SK-N-SH treated with all-trans-retinoic acid at 6 μM for 48 hours (cell line): ENCODE measurements at regions not wholly inside any gene's neighbourhood (a gene's known extent, or its start where the extent isn't known, plus 50 kb on each side); places are given as distances from the start of the nearest gene placed in this dataset.

Source experiments
- ARNTL ChIP-seq: fragments of 450-650 bp; formaldehyde crosslinking; IDR thresholded peaks from 2 replicates; pipeline ENCODE4 v1.5.0; 2020; ENCODE audit warnings: low read depth, mild to moderate bottlenecking, moderate library complexity, borderline replicate concordance
- GLIS3 ChIP-seq: fragments of 250-450 bp; sonication (Bioruptor Pico); IDR thresholded peaks from 2 replicates; pipeline ENCODE4 v1.5.0; 2020; ENCODE audit warnings: mild to moderate bottlenecking, moderate library complexity
- PPARA ChIP-seq: fragments of 250-450 bp; sonication (Bioruptor Pico); IDR thresholded peaks from 2 replicates; pipeline ENCODE4 v1.5.0; 2020; ENCODE audit warnings: mild to moderate bottlenecking, borderline replicate concordance
- RARB ChIP-seq: fragments of 250-450 bp; sonication (Bioruptor Pico); IDR thresholded peaks from 2 replicates; pipeline ENCODE4 v1.8.0; 2021; ENCODE audit warnings: mild to moderate bottlenecking, moderate library complexity
- SNAI2 ChIP-seq: fragments of 250-450 bp; sonication (Bioruptor Pico); IDR thresholded peaks from 2 replicates; pipeline ENCODE4 v1.5.0; 2020; ENCODE audit warnings: mild to moderate bottlenecking, moderate library complexity
- TCF4 ChIP-seq: fragments of 250-450 bp; sonication (Bioruptor Pico); IDR thresholded peaks from 2 replicates; pipeline ENCODE4 v1.8.0; 2021; ENCODE audit warnings: mild to moderate bottlenecking, moderate library complexity, borderline replicate concordance
- ZC3H10 ChIP-seq: fragments of 250-450 bp; sonication (Bioruptor Pico); IDR thresholded peaks from 2 replicates; pipeline ENCODE4 v1.5.1; 2021; ENCODE audit warnings: mild to moderate bottlenecking, moderate library complexity
- ZFP30 ChIP-seq: fragments of 450-650 bp; formaldehyde crosslinking; IDR thresholded peaks from 2 replicates; pipeline ENCODE4 v1.5.0; 2022; ENCODE audit warnings: mild to moderate bottlenecking, moderate library complexity
- ZNF565 ChIP-seq: fragments of 450-650 bp; formaldehyde crosslinking; conservative IDR thresholded peaks from 2 replicates; pipeline ENCODE4 v1.5.0; 2020; ENCODE audit warnings: low read depth, mild to moderate bottlenecking, moderate library complexity
- ZNF8 ChIP-seq: fragments of 450-650 bp; formaldehyde crosslinking; IDR thresholded peaks from 2 replicates; pipeline ENCODE4 v1.5.0; 2020; ENCODE audit warnings: mild to moderate bottlenecking, moderate library complexity
- TF ChIP-seq, protein P1 (sequence below): fragments of 250-450 bp; sonication (Bioruptor Pico); IDR thresholded peaks from 2 replicates; pipeline ENCODE4 v1.8.0; 2020; ENCODE audit warnings: mild to moderate bottlenecking, moderate library complexity, borderline replicate concordance
- TF ChIP-seq, protein P2 (sequence below): fragments of 250-450 bp; sonication (Bioruptor Pico); IDR thresholded peaks from 2 replicates; pipeline ENCODE4 v1.5.1; 2020; ENCODE audit warnings: low read depth, mild to moderate bottlenecking, moderate library complexity
- TF ChIP-seq, protein P3 (sequence below): fragments of 250-450 bp; sonication (Bioruptor Pico); IDR thresholded peaks from 2 replicates; pipeline ENCODE4 v1.8.0; 2021; ENCODE audit warnings: low read depth, mild to moderate bottlenecking, moderate library complexity, borderline replicate concordance

DNA sequence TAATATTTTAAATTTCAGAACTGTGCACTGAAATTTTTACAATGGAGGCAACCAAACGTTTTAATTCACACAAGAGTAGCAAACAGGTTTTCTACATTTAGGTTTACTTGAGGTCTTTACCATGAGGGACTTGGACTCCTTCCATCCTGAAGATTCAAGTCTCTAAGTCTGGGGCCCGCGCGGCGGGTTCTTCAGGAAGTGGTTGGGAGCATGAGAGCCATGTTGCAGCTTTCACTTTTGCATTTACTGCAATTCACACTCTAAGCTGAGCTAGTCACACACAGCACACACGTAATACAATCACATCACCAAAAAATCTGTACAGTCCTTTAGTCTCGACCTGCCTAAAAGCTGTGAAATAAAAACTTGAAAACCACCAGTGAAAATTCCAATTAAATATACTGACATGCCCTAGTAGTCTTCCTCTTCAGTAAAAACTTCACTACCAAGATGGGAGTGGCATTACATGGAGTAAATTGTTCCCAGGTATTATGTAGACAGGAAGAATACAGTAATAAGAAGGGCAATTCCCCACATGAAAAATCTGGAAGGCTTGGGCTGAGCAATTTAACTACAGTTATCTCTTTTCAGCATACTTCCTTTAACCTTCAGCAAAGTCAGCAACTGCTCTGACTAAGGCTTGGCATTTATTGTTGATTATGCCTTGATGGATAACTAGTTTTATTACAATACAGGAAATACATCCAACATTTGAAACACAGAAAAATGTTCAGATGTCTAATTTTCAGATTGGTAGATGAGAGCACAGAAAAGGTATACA lies 571.1 kb upstream of the DIPK2B start:
- TF ChIP-seq RARB (CRISPR knock-in tag) (no peak), ZNF8 (no peak), ZFP30 (CRISPR knock-in tag) (no peak), SNAI2 (no peak), ZC3H10 (CRISPR knock-in tag) (no peak), GLIS3 (CRISPR knock-in tag) (no peak), TCF4 (CRISPR knock-in tag) (no peak), ARNTL (CRISPR knock-in tag) (no peak), ZNF565 (CRISPR knock-in tag) (no peak), PPARA (CRISPR knock-in tag) (no peak)
- TF ChIP-seq, protein P1, sequence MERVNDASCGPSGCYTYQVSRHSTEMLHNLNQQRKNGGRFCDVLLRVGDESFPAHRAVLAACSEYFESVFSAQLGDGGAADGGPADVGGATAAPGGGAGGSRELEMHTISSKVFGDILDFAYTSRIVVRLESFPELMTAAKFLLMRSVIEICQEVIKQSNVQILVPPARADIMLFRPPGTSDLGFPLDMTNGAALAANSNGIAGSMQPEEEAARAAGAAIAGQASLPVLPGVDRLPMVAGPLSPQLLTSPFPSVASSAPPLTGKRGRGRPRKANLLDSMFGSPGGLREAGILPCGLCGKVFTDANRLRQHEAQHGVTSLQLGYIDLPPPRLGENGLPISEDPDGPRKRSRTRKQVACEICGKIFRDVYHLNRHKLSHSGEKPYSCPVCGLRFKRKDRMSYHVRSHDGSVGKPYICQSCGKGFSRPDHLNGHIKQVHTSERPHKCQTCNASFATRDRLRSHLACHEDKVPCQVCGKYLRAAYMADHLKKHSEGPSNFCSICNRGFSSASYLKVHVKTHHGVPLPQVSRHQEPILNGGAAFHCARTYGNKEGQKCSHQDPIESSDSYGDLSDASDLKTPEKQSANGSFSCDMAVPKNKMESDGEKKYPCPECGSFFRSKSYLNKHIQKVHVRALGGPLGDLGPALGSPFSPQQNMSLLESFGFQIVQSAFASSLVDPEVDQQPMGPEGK (CRISPR knock-in tag), result no peak
- TF ChIP-seq, protein P2, sequence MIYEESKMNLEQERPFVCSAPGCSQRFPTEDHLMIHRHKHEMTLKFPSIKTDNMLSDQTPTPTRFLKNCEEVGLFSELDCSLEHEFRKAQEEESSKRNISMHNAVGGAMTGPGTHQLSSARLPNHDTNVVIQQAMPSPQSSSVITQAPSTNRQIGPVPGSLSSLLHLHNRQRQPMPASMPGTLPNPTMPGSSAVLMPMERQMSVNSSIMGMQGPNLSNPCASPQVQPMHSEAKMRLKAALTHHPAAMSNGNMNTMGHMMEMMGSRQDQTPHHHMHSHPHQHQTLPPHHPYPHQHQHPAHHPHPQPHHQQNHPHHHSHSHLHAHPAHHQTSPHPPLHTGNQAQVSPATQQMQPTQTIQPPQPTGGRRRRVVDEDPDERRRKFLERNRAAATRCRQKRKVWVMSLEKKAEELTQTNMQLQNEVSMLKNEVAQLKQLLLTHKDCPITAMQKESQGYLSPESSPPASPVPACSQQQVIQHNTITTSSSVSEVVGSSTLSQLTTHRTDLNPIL (CRISPR knock-in tag), result no peak
- TF ChIP-seq, protein P3, sequence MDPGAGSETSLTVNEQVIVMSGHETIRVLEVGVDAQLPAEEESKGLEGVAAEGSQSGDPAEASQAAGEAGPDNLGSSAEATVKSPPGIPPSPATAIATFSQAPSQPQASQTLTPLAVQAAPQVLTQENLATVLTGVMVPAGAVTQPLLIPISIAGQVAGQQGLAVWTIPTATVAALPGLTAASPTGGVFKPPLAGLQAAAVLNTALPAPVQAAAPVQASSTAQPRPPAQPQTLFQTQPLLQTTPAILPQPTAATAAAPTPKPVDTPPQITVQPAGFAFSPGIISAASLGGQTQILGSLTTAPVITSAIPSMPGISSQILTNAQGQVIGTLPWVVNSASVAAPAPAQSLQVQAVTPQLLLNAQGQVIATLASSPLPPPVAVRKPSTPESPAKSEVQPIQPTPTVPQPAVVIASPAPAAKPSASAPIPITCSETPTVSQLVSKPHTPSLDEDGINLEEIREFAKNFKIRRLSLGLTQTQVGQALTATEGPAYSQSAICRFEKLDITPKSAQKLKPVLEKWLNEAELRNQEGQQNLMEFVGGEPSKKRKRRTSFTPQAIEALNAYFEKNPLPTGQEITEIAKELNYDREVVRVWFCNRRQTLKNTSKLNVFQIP (CRISPR knock-in tag), result no peak
